Heart left ventricle (tissue), 13 donors: ENCODE measurements at regions not wholly inside any gene's neighbourhood (a gene's known extent, or its start where the extent isn't known, plus 50 kb on each side); places are given as distances from the start of the nearest gene placed in this dataset.

ENCODE experiments used
- POLR2A ChIP-seq, 2 donors: fragments of 450-650 bp; IDR thresholded peaks; one replicate each; pipeline ENCODE4 v1.6.1; 2017; ENCODE audit warnings: antibody characterized with exemption in 2 of 2, mild to moderate bottlenecking in 2 of 2, moderate library complexity in 2 of 2
- TF ChIP-seq, protein P1 (sequence below), 12 donors: fragments of 200-600 bp; sonication (generic) in 4 of 12; IDR thresholded peaks; one replicate each; pipeline versions ENCODE4 v1.5.0 to v1.8.0; 2018 to 2022; ENCODE audit warnings: antibody characterized with exemption in 12 of 12, mild to moderate bottlenecking in 5 of 12
- donor health status: ischemic (EF 13 %, LVEDD 7.1; RV severe dilation, severe dysfunction).
- donor health status: DM: no; HTN: yes; CAD: no.
- donor health status: DM: no; HTN: no; CAD: no.
- donor health status: ischemic (EF 25% LVEDD 6.9; RV normal size, moderate dysfunction).
- donor health status: ischemic (EF 25% LVEDD 5.7; RV mildly dilated, moderate dysfunction).
- donor health status: ischemic (EF 35%, LVEDD 5.7; RV mildly dilated, moderate dysfunction).
- donor health status: nonischemic (EF 11% LVEDD 7.7; RV severe dilation, severe dysfunction).
- donor health status: DM: yes; HTN: yes; CAD: no.
- donor health status: PGD.
- donor health status: ischemic (EF 29% LVEDD 5.4; RV normal size, mild dysfunction).
- donor health status: nonischemic (EF 23%, LVEDD 6.1; RV moderate dilation, normal function).

DNA sequence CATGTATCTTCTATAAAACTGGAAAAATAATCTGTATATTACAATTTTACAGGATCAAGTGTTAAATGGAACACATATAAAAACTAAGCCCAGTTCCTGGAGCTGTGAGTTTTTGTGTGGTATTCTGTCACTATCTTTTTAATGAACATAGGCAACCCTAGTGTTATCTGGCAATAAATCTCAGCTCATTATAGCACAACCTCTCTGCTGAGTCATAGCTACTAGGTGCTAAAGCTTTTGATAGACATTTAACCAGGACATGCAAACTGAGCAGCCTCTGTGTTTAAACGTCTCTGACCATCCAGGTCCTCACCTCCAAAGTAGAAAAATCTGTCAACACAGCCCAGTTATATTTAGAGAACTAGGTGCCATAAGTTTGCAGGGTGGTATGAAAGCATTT lies 91.0 kb upstream of the CARD18 start:
- no peak for TF ChIP-seq POLR2A (IDR thresholded peaks at IDR 0.05)
- TF ChIP-seq, protein P1, sequence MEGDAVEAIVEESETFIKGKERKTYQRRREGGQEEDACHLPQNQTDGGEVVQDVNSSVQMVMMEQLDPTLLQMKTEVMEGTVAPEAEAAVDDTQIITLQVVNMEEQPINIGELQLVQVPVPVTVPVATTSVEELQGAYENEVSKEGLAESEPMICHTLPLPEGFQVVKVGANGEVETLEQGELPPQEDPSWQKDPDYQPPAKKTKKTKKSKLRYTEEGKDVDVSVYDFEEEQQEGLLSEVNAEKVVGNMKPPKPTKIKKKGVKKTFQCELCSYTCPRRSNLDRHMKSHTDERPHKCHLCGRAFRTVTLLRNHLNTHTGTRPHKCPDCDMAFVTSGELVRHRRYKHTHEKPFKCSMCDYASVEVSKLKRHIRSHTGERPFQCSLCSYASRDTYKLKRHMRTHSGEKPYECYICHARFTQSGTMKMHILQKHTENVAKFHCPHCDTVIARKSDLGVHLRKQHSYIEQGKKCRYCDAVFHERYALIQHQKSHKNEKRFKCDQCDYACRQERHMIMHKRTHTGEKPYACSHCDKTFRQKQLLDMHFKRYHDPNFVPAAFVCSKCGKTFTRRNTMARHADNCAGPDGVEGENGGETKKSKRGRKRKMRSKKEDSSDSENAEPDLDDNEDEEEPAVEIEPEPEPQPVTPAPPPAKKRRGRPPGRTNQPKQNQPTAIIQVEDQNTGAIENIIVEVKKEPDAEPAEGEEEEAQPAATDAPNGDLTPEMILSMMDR (IDR thresholded peaks at IDR 0.05): no peak
